ENCODE measurements at regions not wholly inside any gene's neighbourhood (a gene's known extent, or its start where the extent isn't known, plus 50 kb on each side); places are given as distances from the start of the nearest gene placed in this dataset.
"Not testable (repeated sequence)": the region's sequence is repeated elsewhere in the genome, so short reads cannot be mapped to it uniquely, and the experiment has no call there.

- DNase-seq = no peak
These were observed 56.3 kb upstream of the SPEF2 start for GRCh38 chr5:35561396-35561795.

- DNase-seq = no peak
These were observed 59.9 kb upstream of the SPEF2 start for GRCh38 chr5:35557748-35558147.

- no peak for DNase-seq
These were observed 60.5 kb upstream of the SPEF2 start for GRCh38 chr5:35557199-35557598.

DNA sequence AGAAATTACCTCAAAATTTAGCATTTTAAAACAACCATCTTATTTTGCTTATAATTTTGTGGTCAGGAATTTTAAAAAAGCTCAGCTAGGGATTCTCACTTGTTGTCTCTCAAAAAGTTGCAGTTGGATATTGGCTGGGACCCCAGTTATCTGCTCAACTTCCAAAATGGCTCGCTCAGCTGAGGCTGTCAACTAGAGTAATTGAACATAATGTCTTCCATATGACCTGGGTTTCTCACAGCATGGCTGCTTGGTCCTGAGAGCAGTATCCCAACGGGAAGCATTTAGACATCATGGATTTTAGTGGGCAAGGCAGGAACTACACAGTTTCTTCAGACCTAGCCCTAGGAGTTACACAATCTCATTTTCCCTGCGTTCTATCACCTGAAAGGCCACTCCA lies 63.6 kb upstream of the SPEF2 start:
- DNase-seq = no peak

DNA sequence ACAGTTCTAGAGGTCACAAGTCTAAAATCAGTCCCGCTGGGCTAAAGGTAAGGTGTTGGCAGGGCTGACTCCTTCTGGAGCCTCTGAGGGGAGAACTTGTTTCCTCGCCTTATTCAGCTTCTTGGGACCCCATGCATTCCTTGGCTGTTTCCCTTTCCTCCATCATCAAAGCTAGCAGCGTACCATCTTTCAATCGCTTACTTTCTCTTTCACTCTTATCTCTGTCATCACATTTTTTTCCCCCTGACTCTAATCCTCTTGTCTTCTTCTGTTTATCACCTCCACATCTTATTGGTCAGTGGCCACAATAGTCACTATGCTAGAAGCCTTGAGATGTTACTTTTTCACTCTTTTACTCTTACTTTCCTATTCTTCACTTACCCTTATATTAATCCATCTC lies 72.5 kb upstream of the SPEF2 start:
- DNase-seq = no peak

- no peak for DNase-seq
These were observed 74.3 kb upstream of the SPEF2 start for GRCh38 chr5:35543408-35543807.

GRCh38 chr5:35540002-35540401 lies 77.7 kb upstream of the SPEF2 start:
- no peak for DNase-seq

- no peak for DNase-seq
These were observed 79.3 kb upstream of the SPEF2 start for GRCh38 chr5:35538198-35538931.

DNA sequence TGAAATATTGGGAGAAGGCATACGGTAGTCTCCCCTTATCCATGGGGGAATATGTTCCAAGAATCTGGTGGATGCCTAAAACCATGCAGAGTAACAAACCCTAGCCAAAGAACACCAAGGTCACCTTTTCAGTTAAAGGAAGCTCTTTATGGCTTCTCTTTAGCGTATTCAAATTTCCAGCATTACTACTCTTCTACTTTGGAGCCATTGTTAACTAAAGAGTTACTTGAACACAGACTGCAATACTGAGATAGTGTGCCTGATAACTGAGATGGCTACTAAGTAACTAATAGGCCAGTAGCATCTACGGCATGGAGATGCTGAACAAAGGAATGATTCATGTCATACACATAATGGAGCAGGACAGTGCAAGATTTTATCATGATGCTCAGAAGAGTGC lies 84.5 kb upstream of the SPEF2 start:
- no peak for DNase-seq

DNA sequence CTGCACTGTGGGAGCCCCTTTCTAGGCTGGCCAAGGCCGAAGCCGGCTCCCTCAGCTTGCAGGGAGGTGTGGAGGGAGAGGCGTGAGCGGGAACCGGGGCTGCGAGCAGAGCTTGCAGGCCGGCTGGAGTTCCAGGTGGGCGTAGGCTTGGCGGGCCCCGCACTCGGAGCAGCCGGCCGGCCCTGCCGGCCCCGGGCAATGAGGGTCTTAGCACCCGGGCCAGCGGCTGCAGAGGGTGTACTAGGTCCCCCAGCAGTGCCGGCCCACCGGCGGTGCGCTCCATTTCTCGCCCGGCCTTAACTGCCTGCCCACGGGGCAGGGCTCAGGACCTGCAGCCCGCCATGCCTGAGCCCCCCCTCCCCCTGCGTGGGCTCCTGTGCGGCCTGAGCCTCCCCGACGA lies 86.1 kb upstream of the SPEF2 start:
- DNase-seq = not testable (repeated sequence)

DNA sequence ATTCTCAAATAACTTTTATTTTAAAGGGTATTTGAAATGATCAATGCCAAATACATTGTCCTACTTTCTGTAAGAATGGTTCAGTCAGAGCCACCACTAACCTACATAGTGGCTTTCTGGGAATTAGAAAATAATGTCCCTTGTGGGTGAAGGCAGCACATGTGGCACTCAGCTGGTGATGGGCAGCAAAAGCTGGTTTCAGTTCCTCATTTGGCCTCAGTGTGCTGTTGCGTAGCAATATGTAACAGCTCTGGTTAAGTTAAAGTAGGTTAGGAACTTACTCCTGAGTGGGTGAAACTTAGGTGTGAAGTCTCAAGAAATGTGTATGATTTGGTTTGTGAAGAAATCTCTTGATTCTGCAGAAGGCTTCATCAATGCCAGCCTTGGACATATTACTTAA lies 99.6 kb upstream of the SPEF2 start:
- no peak for DNase-seq

GRCh38 chr5:35516271-35516670 lies 101.4 kb upstream of the SPEF2 start:
- no peak for DNase-seq

DNA sequence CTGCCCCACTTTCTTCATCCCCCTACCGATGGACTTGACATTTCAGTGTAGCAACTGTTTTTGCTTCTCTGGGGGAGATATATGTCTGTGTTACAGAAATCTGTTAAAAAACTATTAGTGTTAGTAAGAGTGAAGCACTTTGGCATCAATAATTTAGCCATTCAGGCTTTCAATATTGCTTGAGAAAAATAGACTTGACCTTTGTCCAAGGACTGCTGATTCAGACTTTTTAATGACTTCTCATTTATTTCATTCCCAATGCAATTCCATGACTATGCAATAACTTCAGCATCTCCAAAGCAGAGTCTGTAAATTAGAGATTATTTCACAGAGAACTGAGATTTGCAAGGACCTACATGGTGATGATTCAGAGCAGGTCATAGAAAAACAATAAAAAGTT lies 104.1 kb upstream of the SPEF2 start:
- DNase-seq = peak; percentile 3

DNA sequence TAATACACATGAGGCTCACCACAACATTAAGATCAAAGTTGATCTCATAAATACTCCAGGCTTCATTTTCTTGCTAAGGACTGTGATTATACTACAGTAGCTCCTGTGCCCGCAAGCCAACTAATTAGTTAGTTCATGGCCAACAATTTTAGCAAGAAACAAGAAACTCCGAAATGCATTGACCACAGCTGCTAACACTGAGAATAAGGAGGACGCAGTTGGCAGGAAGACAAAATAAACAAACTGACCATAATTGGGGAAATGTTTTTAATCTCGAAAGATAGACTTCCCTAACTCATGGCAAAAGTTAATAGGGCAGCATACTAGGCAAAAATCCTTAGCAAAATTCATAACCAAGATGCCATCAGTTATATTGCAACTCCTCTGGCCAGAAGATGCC lies 115.5 kb upstream of the SPEF2 start:
- DNase-seq = no peak

- DNase-seq = peak; percentile 9
These were observed 128.9 kb upstream of the SPEF2 start for GRCh38 chr5:35488791-35489190.

GRCh38 chr5:35488055-35488454 lies 129.6 kb upstream of the SPEF2 start:
- DNase-seq = no peak

GRCh38 chr5:35487233-35488025 lies 130.2 kb upstream of the SPEF2 start:
- DNase-seq = no peak

GRCh38 chr5:35485487-35485886 lies 132.2 kb upstream of the SPEF2 start:
- DNase-seq = no peak

- no peak for DNase-seq
These were observed 133.4 kb upstream of the SPEF2 start for GRCh38 chr5:35484241-35484640.

GRCh38 chr5:35483780-35484179 lies 133.9 kb upstream of the SPEF2 start:
- DNase-seq = no peak

DNA sequence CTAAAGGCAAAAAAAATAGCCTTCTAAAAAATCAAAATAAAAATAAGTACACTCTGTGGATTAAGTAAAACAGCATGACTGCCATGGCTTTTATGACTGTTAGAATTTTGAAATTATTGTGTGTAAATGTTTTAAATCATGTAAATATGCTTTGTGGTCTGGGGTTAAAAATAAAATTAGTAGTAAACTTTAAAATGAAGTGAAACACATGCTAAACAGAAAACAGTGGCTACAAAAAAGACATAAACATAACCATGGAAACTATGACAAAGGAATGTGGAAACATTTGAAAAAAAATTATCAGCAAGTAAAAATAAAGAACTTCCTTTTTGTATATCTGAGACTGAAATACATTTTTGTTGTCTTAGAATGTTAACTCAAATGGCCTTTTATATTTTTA lies 134.5 kb upstream of the SPEF2 start:
- DNase-seq = no peak

DNA sequence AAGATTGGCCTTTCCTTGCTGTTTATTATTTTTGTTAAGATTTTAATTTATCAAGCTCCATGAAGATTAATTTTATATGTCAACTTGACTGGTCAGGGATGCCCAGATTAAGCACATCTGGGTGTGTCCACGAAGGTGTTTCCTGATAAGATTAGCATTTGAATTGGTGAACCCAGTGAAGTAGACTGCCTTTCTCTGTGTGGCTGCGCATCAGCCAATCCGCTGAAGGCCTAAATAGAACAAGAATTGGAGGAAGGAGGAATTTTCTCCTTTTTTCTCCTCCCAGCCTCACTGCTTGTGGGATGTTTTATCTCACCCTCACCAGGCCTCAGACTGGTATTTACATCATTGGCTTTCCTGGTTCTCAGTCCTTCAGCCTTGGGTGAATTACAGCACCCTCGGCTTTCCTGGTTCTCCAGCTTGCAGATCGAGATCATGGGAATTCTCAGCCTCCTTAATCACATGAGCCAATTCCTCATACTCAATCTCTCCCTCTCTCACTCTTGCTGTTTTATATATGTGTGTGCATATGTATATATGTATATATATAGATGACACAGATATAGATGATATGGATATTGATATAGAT lies 135.4 kb upstream of the SPEF2 start:
- DNase-seq = no peak

DNA sequence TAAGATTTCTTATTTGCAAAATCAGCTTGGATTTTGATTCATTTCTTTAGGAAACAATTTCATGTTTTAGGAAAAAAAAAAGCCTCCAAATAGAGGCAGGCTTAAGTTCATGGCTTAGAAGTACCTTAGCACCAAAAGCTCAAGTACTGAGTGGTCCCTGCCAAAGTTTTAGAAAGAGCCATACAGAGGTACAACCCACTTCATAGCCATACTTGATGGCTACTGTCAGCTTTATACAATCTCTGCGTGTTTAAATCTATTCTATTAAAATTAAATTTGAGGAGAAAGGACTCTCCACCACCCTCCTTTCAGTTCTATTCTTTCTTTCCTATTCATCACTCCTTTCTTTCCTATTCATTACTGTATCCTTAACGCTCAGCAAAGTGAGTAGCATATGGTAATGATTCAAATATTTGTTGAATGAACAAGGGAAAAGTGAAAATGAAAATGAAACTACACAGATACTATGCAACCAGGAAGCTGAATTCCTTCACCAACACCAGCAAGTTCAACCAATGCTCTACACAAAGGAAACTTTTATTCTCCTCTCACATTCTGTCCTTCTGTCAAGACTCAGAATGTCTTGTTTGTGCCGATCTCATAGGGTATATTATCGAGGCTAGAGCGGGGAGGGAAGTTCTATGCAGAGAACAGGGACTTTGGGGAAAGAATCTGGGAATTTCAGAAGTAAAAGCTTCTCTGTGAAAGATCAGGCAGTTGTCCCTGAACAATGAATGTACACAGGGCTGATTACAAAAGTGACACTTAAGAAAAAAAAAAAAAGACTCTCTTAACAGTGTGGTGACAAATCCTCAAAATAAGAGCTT lies 138.6 kb upstream of the SPEF2 start:
- peak; percentile 58 for DNase-seq
